GM18520 (cell line): ENCODE measurements at regions not wholly inside any gene's neighbourhood (a gene's known extent, or its start where the extent isn't known, plus 50 kb on each side); places are given as distances from the start of the nearest gene placed in this dataset.
"Not testable (repeated sequence)": the region's sequence is repeated elsewhere in the genome, so short reads cannot be mapped to it uniquely, and the experiment has no call there.

ENCODE experiments used
- ATAC-seq: cut with Tn5 transposase; IDR thresholded peaks from one replicate; pipeline ENCODE4 v1.9.1; 2021; ENCODE audit not compliant: unreplicated experiment

GRCh38 chr6:9717568-9717967 lies 697.3 kb downstream of the TFAP2A start:
- no peak for ATAC-seq

- no peak for ATAC-seq
These were observed 703.5 kb downstream of the TFAP2A start for GRCh38 chr6:9711365-9711764.

GRCh38 chr6:9710574-9710973 lies 704.3 kb downstream of the TFAP2A start:
- ATAC-seq, result no peak

GRCh38 chr6:9708600-9708999 lies 706.3 kb downstream of the TFAP2A start:
- no peak for ATAC-seq

GRCh38 chr6:9704989-9705388 lies 709.9 kb downstream of the TFAP2A start:
- ATAC-seq, result no peak

- no peak for ATAC-seq
These were observed 712.0 kb downstream of the TFAP2A start for GRCh38 chr6:9702914-9703313.

- no peak for ATAC-seq
These were observed 715.0 kb downstream of the TFAP2A start for GRCh38 chr6:9699888-9700287.

- no peak for ATAC-seq
These were observed 717.5 kb downstream of the TFAP2A start for GRCh38 chr6:9697263-9697931.

- no peak for ATAC-seq
These were observed 724.5 kb downstream of the TFAP2A start for GRCh38 chr6:9690388-9690787.

- not testable (repeated sequence) for ATAC-seq
These were observed 734.1 kb downstream of the TFAP2A start for GRCh38 chr6:9680727-9681126.

GRCh38 chr6:9675122-9675521 lies 739.8 kb downstream of the TFAP2A start:
- no peak for ATAC-seq

- no peak for ATAC-seq
These were observed 755.0 kb downstream of the TFAP2A start for GRCh38 chr6:9659848-9660247.

- no peak for ATAC-seq
These were observed 756.9 kb downstream of the TFAP2A start for GRCh38 chr6:9657994-9658393.

- no peak for ATAC-seq
These were observed 767.3 kb downstream of the TFAP2A start for GRCh38 chr6:9647599-9647998.

- ATAC-seq, result no peak
These were observed 767.8 kb downstream of the TFAP2A start for GRCh38 chr6:9647071-9647445.

GRCh38 chr6:9646342-9647070 lies 768.4 kb downstream of the TFAP2A start:
- no peak for ATAC-seq

- ATAC-seq, result no peak
These were observed 776.0 kb downstream of the TFAP2A start for GRCh38 chr6:9638861-9639260.

GRCh38 chr6:9634776-9635175 lies 780.1 kb downstream of the TFAP2A start:
- ATAC-seq, result no peak

GRCh38 chr6:9632026-9632425 lies 782.8 kb downstream of the TFAP2A start:
- ATAC-seq, result no peak

GRCh38 chr6:9628819-9629218 lies 786.1 kb downstream of the TFAP2A start:
- ATAC-seq, result no peak

- ATAC-seq, result no peak
These were observed 787.0 kb downstream of the TFAP2A start for GRCh38 chr6:9627916-9628315.

GRCh38 chr6:9623985-9624384 lies 790.9 kb downstream of the TFAP2A start:
- ATAC-seq, result no peak
